Left lung (tissue), 4 donors: ENCODE measurements at regions not wholly inside any gene's neighbourhood (a gene's known extent, or its start where the extent isn't known, plus 50 kb on each side); places are given as distances from the start of the nearest gene placed in this dataset.

Source experiments
- ATAC-seq: fragments of 200-7000 bp; cut with Tn5 transposase; one replicate; pipeline ENCODE4 v1.9.1; 2020; ENCODE audit warnings: moderate library complexity
- DNase-seq, 4 donors: peaks; one replicate each; pipeline ENCODE4 v3.0.0-alpha.2; 2013 to 2020
- H3K27ac ChIP-seq, 2 donors: fragments of 200-600 bp; sonication (generic) in 1 of 2; one replicate each; pipeline versions ENCODE4 v1.5.0 to v1.8.0; 2020 to 2021
- H3K27me3 ChIP-seq, 2 donors: fragments of 200-600 bp; sonication (generic) in 1 of 2; one replicate each; pipeline versions ENCODE4 v1.5.0 to v1.8.0; 2020 to 2021
- H3K36me3 ChIP-seq, 2 donors: fragments of 200-600 bp; sonication (generic) in 1 of 2; one replicate each; pipeline versions ENCODE4 v1.5.0 to v1.8.0; 2020 to 2021
- H3K4me1 ChIP-seq, 2 donors: fragments of 200-600 bp; one replicate each; pipeline ENCODE4 v1.8.0; 2021
- H3K4me3 ChIP-seq, 2 donors: fragments of 200-600 bp; sonication (generic) in 1 of 2; one replicate each; pipeline versions ENCODE4 v1.5.0 to v1.8.0; 2020 to 2021; ENCODE audit warnings: mild to moderate bottlenecking in 1 of 2
- H3K9me3 ChIP-seq, 2 donors: fragments of 200-600 bp; sonication (generic) in 1 of 2; one replicate each; pipeline versions ENCODE4 v1.5.0 to v1.8.0; 2020 to 2021
- intact Hi-C, 2 donors: fragments of 100-400 bp; cut with DNase I; formaldehyde crosslinking; loops; one replicate each; pipeline versions ENCODE4 v1.11.2 to v1.14.2; 2022
- TF ChIP-seq, protein P1 (sequence below), 2 donors: fragments of 200-600 bp; sonication (generic) in 1 of 2; IDR thresholded peaks; one replicate each; pipeline versions ENCODE4 v1.5.0 to v1.8.0; 2021; ENCODE audit warnings: antibody characterized with exemption in 2 of 2
- donor health status: DM: no; HTN: yes; CAD: no.
- donor health status: DM: no; HTN: no; CAD: no.

DNA sequence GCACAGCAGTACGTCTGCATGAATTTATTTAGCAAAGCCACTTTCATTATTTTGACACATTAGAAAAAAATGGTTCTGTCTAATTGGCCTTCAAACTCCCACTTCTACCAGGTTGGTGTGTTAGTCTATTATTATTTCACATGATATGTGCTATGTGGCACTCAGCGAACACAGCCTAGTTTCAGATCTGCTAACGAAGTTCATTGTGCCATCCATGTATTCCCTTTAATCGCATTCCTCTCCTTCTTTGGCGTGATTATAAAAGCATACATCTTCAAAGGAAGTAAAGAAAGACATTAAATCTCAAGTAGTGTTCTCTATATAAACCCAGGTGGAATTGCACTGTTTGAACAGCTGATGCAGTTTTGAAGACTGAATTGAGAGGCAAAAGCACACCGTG lies 96.4 kb upstream of the CACNA2D1 start:
- TF ChIP-seq, protein P1, sequence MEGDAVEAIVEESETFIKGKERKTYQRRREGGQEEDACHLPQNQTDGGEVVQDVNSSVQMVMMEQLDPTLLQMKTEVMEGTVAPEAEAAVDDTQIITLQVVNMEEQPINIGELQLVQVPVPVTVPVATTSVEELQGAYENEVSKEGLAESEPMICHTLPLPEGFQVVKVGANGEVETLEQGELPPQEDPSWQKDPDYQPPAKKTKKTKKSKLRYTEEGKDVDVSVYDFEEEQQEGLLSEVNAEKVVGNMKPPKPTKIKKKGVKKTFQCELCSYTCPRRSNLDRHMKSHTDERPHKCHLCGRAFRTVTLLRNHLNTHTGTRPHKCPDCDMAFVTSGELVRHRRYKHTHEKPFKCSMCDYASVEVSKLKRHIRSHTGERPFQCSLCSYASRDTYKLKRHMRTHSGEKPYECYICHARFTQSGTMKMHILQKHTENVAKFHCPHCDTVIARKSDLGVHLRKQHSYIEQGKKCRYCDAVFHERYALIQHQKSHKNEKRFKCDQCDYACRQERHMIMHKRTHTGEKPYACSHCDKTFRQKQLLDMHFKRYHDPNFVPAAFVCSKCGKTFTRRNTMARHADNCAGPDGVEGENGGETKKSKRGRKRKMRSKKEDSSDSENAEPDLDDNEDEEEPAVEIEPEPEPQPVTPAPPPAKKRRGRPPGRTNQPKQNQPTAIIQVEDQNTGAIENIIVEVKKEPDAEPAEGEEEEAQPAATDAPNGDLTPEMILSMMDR (IDR thresholded peaks at IDR 0.05): no peak

GRCh38 chr7:82534684-82535083 lies 91.1 kb upstream of the CACNA2D1 start:
- no peaks in the 10 kb centered on the region for H3K36me3 ChIP-seq
- TF ChIP-seq, protein P1 (IDR thresholded peaks at IDR 0.05): no peak
- DNase-seq: no peak
- H3K4me3 ChIP-seq: no peak overlapping the region
- ATAC-seq: no peak
- intact Hi-C loops: no loop called here
- no peaks in the 10 kb centered on the region for H3K27me3 ChIP-seq
- no peaks in the 10 kb centered on the region for H3K4me1 ChIP-seq
- H3K9me3 ChIP-seq: no peaks in the 10 kb centered on the region
- H3K27ac ChIP-seq: no peak overlapping the region

More for the DNA sequence above, 96.4 kb upstream of the CACNA2D1 start:
- ATAC-seq (no peak), DNase-seq (no peak)
- Histone ChIP-seq H3K27me3 (no peaks in the 10 kb centered on the region), H3K9me3 (no peaks in the 10 kb centered on the region), H3K36me3 (no peaks in the 10 kb centered on the region), H3K27ac (no peak overlapping the region), H3K4me1 (no peaks in the 10 kb centered on the region), H3K4me3 (no peak overlapping the region)
- intact Hi-C loops: no loop called here

GRCh38 chr7:82530361-82530760 lies 86.8 kb upstream of the CACNA2D1 start:
- Histone ChIP-seq H3K9me3 (no peaks in the 10 kb centered on the region), H3K4me1 (no peaks in the 10 kb centered on the region)
- TF ChIP-seq, protein P1 (IDR thresholded peaks at IDR 0.05): no peak

DNA sequence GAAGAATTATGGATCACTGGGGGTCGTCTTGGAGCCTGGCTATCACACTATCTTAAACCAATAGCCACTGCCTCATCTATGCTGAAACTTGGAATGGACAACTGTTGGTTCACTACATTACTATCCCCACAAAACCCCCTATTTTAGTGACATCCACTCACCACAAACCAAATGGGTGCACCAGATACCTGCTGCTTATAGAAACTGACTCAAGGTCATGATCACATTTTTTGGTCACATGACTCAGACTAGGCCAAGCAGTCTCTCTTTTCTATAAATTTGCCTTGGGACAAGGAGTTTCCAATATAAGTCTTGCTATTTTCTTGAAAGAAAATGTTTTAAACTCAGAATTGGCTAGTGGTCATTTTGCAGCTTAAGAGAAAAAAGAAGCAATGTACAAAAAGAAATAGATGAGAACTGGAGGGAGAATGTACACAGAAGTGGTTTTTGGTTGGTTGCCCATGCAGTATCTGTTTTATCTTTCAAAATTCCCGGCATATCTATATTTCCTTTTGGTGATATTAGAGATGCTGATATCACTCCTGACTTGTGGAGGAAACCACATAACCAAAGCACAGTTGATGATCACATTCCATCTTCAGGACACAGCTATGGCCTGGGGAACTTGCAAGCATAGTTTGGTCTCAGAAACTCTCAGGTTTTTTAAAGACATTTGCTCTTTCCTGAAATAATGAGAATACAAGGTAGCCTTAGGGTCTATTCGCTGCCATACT lies 85.2 kb upstream of the CACNA2D1 start:
- intact Hi-C loops: no loop called here
- Histone ChIP-seq H3K27me3 (no peaks in the 10 kb centered on the region), H3K27ac (no peak overlapping the region), H3K4me3 (no peak overlapping the region), H3K4me1 (no peaks in the 10 kb centered on the region), H3K9me3 (no peaks in the 10 kb centered on the region), H3K36me3 (no peaks in the 10 kb centered on the region)
- DNase-seq (no peak), ATAC-seq (no peak)
- TF ChIP-seq, protein P1 (IDR thresholded peaks at IDR 0.05): no peak

More at GRCh38 chr7:82530361-82530760, 86.8 kb upstream of the CACNA2D1 start:
- DNase-seq (no peak), ATAC-seq (no peak)
- Histone ChIP-seq H3K4me3 (no peak overlapping the region), H3K36me3 (no peaks in the 10 kb centered on the region), H3K27ac (no peak overlapping the region), H3K27me3 (no peaks in the 10 kb centered on the region)
- intact Hi-C loops: no loop called here

DNA sequence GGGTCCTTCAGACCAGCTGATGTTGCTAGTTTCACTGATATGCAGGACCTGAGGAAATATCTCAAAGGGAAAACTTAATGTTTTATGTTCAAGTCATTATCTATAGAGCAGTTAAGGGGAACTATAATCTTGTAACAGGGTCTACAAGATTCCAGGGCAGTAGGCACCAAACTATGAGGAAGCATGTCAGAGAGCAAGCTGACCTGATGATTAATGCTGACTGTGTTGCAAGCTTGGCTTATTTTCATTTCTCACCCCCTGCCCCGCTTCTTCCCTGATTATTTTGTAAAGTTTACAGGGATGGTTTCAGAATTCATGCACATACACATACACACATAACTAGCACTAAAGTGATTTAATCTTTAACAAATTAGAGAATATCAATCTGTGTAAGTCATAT lies 84.3 kb upstream of the CACNA2D1 start:
- no peak for DNase-seq
- Histone ChIP-seq H3K9me3 (no peaks in the 10 kb centered on the region), H3K27me3 (no peaks in the 10 kb centered on the region), H3K36me3 (no peaks in the 10 kb centered on the region), H3K27ac (no peak overlapping the region), H3K4me1 (no peaks in the 10 kb centered on the region), H3K4me3 (no peak overlapping the region)
- ATAC-seq: no peak
- TF ChIP-seq, protein P1 (IDR thresholded peaks at IDR 0.05): no peak
- intact Hi-C loops: no loop called here
